A549 (cell line): ENCODE measurements at regions not wholly inside any gene's neighbourhood (a gene's known extent, or its start where the extent isn't known, plus 50 kb on each side); places are given as distances from the start of the nearest gene placed in this dataset.

Experiments used
- ATAC-seq, 2 experiments: fragments of 200-7000 bp in 1 of 2; fragments of >200 bp in 1 of 2; cut with Nextera tagmentation in 1 of 2; cut with Tn5 transposase in 1 of 2; 3 replicates each; pipeline versions ENCODE4 v1.8.0 to v1.9.1; 2018 to 2020; ENCODE audit warnings: mild to moderate bottlenecking in 1 of 2, moderate library complexity in 1 of 2
- CTCF ChIA-PET: fragments of 300-600 bp; sonication (Branson Sonifier 250); formaldehyde crosslinking; extraction: SDS; loops from one replicate; lab custom pipeline; 2021; ENCODE audit warnings: antibody characterized with exemption, inconsistent platforms; lab: Yijun Ruan, JAX
- POLR2A ChIA-PET: fragments of 350-600 bp; formaldehyde crosslinking; extraction: SDS; loops from one replicate; lab custom pipeline; 2021; ENCODE audit warnings: antibody characterized with exemption, inconsistent platforms; lab: Yijun Ruan, JAX
- DNase-seq, 2 experiments: peaks; one replicate each; pipeline versions ENCODE4 v3.0.0 to v3.0.0-alpha.2; 2011 to 2016; ENCODE audit warnings: low read depth in 1 of 2, low spot score in 1 of 2
- FAIRE-seq: peaks from 2 replicates; lab custom pipeline; 2011; peaks lifted over from hg19 to GRCh38; lab: Jason Lieb, UNC
- H3K27ac ChIP-seq, 2 experiments: fragments of >200 bp; sonication (Bioruptor Twin); formaldehyde crosslinking; 3 replicates each; pipeline ENCODE4 v1.5.1; 2016 to 2017
- H3K4me1 ChIP-seq: fragments of >200 bp; sonication (Bioruptor Twin); formaldehyde crosslinking; 3 replicates; pipeline ENCODE4 v1.6.1; 2016
- H3K4me2 ChIP-seq: fragments of >200 bp; sonication (Bioruptor Twin); formaldehyde crosslinking; 3 replicates; pipeline ENCODE4 v1.6.1; 2016
- H3K4me3 ChIP-seq: fragments of >200 bp; sonication (Bioruptor Twin); formaldehyde crosslinking; 3 replicates; pipeline ENCODE4 v1.5.1; 2016
- H3K9me3 ChIP-seq: fragments of >200 bp; sonication (Bioruptor Twin); formaldehyde crosslinking; 3 replicates; pipeline ENCODE4 v1.6.1; 2016
- ATOH8 ChIP-seq: fragments of 250-450 bp; sonication (Bioruptor Pico); IDR thresholded peaks from 2 replicates; pipeline ENCODE4 v1.5.0; 2020; ENCODE audit warnings: low read depth, mild to moderate bottlenecking, moderate library complexity
- E2F6 ChIP-seq: IDR thresholded peaks from 2 replicates; pipeline ENCODE4 v1.6.1; 2012; ENCODE audit warnings: low read depth, borderline replicate concordance
- ESRRA ChIP-seq: fragments of 150-350 bp; IDR thresholded peaks from 2 replicates; pipeline ENCODE4 v1.6.1; 2014; ENCODE audit warnings: mild to moderate bottlenecking, low read length, borderline replicate concordance
- FOSL2 ChIP-seq, 2 experiments: fragments of 450-650 bp in 1 of 2; fragments of >200 bp in 1 of 2; sonication (Bioruptor Twin) in 1 of 2; formaldehyde crosslinking; IDR thresholded peaks; 2 replicates each; pipeline versions ENCODE4 v1.5.0 to v1.6.1; 2016 to 2020; ENCODE audit warnings: mild to moderate bottlenecking in 1 of 2, moderate library complexity in 1 of 2
- GATA3 ChIP-seq: IDR thresholded peaks from 2 replicates; pipeline ENCODE4 v1.6.1; 2012; ENCODE audit warnings: borderline replicate concordance
- HDAC2 ChIP-seq: fragments of 200-600 bp; sonication (generic); IDR thresholded peaks from 2 replicates; pipeline ENCODE4 v1.6.1; 2016
- HEYL ChIP-seq: fragments of 250-450 bp; sonication (Bioruptor Pico); IDR thresholded peaks from 2 replicates; pipeline ENCODE4 v1.8.0; 2021; ENCODE audit warnings: mild to moderate bottlenecking, moderate library complexity
- HOXA7 ChIP-seq: fragments of 250-450 bp; sonication (Bioruptor Pico); IDR thresholded peaks from 2 replicates; pipeline ENCODE4 v1.5.0; 2020; ENCODE audit warnings: mild to moderate bottlenecking, moderate library complexity
- JUN ChIP-seq, 2 experiments: fragments of >200 bp; sonication (Bioruptor Twin); formaldehyde crosslinking; IDR thresholded peaks; 2 replicates in 1 of 2; 3 replicates in 1 of 2; pipeline ENCODE4 v1.6.1; 2016 to 2017
- JUNB ChIP-seq: fragments of >200 bp; sonication (Bioruptor Twin); formaldehyde crosslinking; IDR thresholded peaks from 2 replicates; pipeline ENCODE4 v1.6.1; 2016
- KDM1A ChIP-seq: fragments of 200-600 bp; sonication (generic); IDR thresholded peaks from 2 replicates; pipeline ENCODE4 v1.6.1; 2016; ENCODE audit warnings: low read depth, mild to moderate bottlenecking
- MAFK ChIP-seq: fragments of 450-650 bp; IDR thresholded peaks from 2 replicates; pipeline ENCODE4 v1.6.1; 2014; ENCODE audit not compliant: partially characterized antibody
- MAZ ChIP-seq: fragments of 150-350 bp; IDR thresholded peaks from 2 replicates; pipeline ENCODE4 v1.6.1; 2014; ENCODE audit warnings: antibody characterized with exemption, low read depth, low read length, borderline replicate concordance
- MYC ChIP-seq: IDR thresholded peaks from 2 replicates; pipeline ENCODE4 v1.6.1; 2012; ENCODE audit warnings: mild to moderate bottlenecking, inconsistent platforms, low read length, improper control_type of control experiment, borderline replicate concordance
- NFE2L2 ChIP-seq: fragments of 150-350 bp; conservative IDR thresholded peaks from 2 replicates; pipeline ENCODE4 v1.6.1; 2014; ENCODE audit warnings: low read length
- NR3C1 ChIP-seq: fragments of >200 bp; sonication (Bioruptor Twin); formaldehyde crosslinking; IDR thresholded peaks from 3 replicates; pipeline ENCODE4 v1.6.1; 2017
- PHF8 ChIP-seq: fragments of 200-600 bp; sonication (generic); IDR thresholded peaks from 2 replicates; pipeline ENCODE4 v1.6.1; 2016; ENCODE audit warnings: low read depth, mild to moderate bottlenecking, antibody characterized with exemption, moderate library complexity, borderline replicate concordance
- RARB ChIP-seq: fragments of 250-450 bp; sonication (Bioruptor Pico); IDR thresholded peaks from 2 replicates; pipeline ENCODE4 v1.8.0; 2021; ENCODE audit warnings: mild to moderate bottlenecking, moderate library complexity
- RCOR1 ChIP-seq: fragments of 150-350 bp; IDR thresholded peaks from 2 replicates; pipeline ENCODE4 v1.6.1; 2014; ENCODE audit warnings: antibody characterized with exemption, low read length, low read depth
- RNF2 ChIP-seq: fragments of 200-600 bp; sonication (generic); IDR thresholded peaks from 2 replicates; pipeline ENCODE4 v1.6.1; 2016; ENCODE audit warnings: low read depth, mild to moderate bottlenecking, antibody characterized with exemption, moderate library complexity, borderline replicate concordance
- SMC3 ChIP-seq: fragments of >200 bp; sonication (Bioruptor Twin); formaldehyde crosslinking; IDR thresholded peaks from 3 replicates; pipeline ENCODE4 v1.6.1; 2018; ENCODE audit warnings: inconsistent platforms
- SREBF2 ChIP-seq: fragments of 450-650 bp; IDR thresholded peaks from 2 replicates; pipeline ENCODE4 v1.6.1; 2014; ENCODE audit warnings: mild to moderate bottlenecking, moderate library complexity
- USF2 ChIP-seq: fragments of 450-650 bp; IDR thresholded peaks from 2 replicates; pipeline ENCODE4 v1.6.1; 2014; ENCODE audit warnings: antibody characterized with exemption
- WGBS: methylation state at CpG from one replicate; pipeline ENCODE4 v1.1.6; 2017; ENCODE audit errors: missing lambda C conversion rate; 5-methylcytosine and 5-hydroxymethylcytosine counted together
- TF ChIP-seq, protein P1 (sequence below): IDR thresholded peaks from 2 replicates; pipeline ENCODE4 v1.6.1; 2012
- TF ChIP-seq, protein P2 (sequence below): fragments of >200 bp; sonication (Bioruptor Twin); formaldehyde crosslinking; IDR thresholded peaks from 2 replicates; pipeline ENCODE4 v1.6.1; 2016
- TF ChIP-seq, protein P3 (sequence below): fragments of 150-350 bp; IDR thresholded peaks from 2 replicates; pipeline ENCODE4 v1.6.1; 2014; ENCODE audit warnings: low read depth, mild to moderate bottlenecking, low read length

DNA sequence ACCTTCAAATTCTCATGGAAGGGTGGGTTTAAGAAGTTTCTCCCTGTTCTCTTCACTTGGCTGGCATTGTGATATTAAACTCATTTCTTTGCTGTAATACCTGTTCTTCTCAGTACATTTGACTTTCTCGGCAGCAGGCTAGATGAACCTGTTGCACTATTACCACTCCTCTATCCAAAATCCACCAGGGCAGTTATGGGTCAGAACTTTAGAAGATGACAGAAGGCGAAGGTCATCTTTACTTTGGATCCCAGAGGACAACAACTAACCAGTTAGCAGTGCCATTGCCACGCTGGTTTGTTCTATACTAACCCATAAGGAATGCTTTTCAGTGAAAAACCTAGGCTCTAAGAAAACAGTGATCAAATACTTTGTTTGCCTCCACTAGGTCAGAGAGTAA is 901.0 kb downstream of the TSN start:
- H3K4me1 ChIP-seq = no peaks in the 10 kb centered on the region
- CTCF ChIA-PET = no interaction called here
- POLR2A ChIA-PET = no interaction called here
- TF ChIP-seq JUNB (no peak), HEYL (no peak), JUN (IDR thresholded peaks at IDR 0.05) (no peak), PHF8 (no peak), SREBF2 (no peak), MAZ (no peak), GATA3 (no peak), ESRRA (no peak), RCOR1 (no peak)
- TF ChIP-seq, all 56 proteins: peak for 0
- Histone ChIP-seq H3K27ac (no peak overlapping the region), H3K4me3 (no peak overlapping the region), H3K4me2 (no peak overlapping the region), H3K9me3 (no peaks in the 10 kb centered on the region)
- WGBS = 2% methylated on average over 3 of the region's 3 CpGs
- no peak for DNase-seq
- ATAC-seq = no peak
- FAIRE-seq = no peak

GRCh38 chr2:122660786-122661634 is 905.6 kb downstream of the TSN start:
- TF ChIP-seq RARB (CRISPR knock-in tag) = no peak
- TF ChIP-seq MYC = no peak
- TF ChIP-seq USF2 = no peak
- no peak for TF ChIP-seq ATOH8
- TF ChIP-seq SREBF2 = no peak
- no peak for TF ChIP-seq SMC3
- TF ChIP-seq, protein P1, sequence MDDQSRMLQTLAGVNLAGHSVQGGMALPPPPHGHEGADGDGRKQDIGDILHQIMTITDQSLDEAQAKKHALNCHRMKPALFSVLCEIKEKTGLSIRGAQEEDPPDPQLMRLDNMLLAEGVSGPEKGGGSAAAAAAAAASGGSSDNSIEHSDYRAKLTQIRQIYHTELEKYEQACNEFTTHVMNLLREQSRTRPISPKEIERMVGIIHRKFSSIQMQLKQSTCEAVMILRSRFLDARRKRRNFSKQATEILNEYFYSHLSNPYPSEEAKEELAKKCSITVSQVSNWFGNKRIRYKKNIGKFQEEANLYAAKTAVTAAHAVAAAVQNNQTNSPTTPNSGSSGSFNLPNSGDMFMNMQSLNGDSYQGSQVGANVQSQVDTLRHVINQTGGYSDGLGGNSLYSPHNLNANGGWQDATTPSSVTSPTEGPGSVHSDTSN = no peak
- TF ChIP-seq KDM1A = no peak
- no peak for TF ChIP-seq HDAC2
- TF ChIP-seq MAFK = no peak
- no peak for TF ChIP-seq NFE2L2
- no peak for TF ChIP-seq FOSL2 (IDR thresholded peaks at IDR 0.05)
- no peak for TF ChIP-seq FOSL2 (CRISPR knock-in tag; IDR thresholded peaks at IDR 0.05)
- no peak for TF ChIP-seq HOXA7 (CRISPR knock-in tag)
- TF ChIP-seq HEYL = no peak
- no peak for TF ChIP-seq NR3C1
- TF ChIP-seq, protein P2, sequence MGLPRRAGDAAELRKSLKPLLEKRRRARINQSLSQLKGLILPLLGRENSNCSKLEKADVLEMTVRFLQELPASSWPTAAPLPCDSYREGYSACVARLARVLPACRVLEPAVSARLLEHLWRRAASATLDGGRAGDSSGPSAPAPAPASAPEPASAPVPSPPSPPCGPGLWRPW = no peak
- TF ChIP-seq, all 56 proteins: peak for 0
- 28% methylated on average over 26 of the region's 30 CpGs for WGBS
- Histone ChIP-seq H3K9me3 (no peaks in the 10 kb centered on the region), H3K4me2 (no peak overlapping the region), H3K4me3 (no peak overlapping the region), H3K27ac (no peak overlapping the region), H3K4me1 (no peaks in the 10 kb centered on the region)
- ATAC-seq (no peak), FAIRE-seq (no peak), DNase-seq (no peak)
- CTCF ChIA-PET = interaction anchor here (0.6 kb wide), 1 partner anchor 696 kb away, joined by 3 read pairs; no protein-coding TSS in a partner anchor
- POLR2A ChIA-PET = no interaction called here

GRCh38 chr2:122663620-122664019 is 908.2 kb downstream of the TSN start:
- no peak overlapping the region for H3K27ac ChIP-seq
- H3K4me2 ChIP-seq = no peak overlapping the region
- WGBS = 10% methylated on average over 4 of the region's 4 CpGs
- H3K4me1 ChIP-seq = no peaks in the 10 kb centered on the region
- DNase-seq (no peak), ATAC-seq (no peak), FAIRE-seq (no peak)
- POLR2A ChIA-PET = no interaction called here
- H3K9me3 ChIP-seq = no peaks in the 10 kb centered on the region
- no peak overlapping the region for H3K4me3 ChIP-seq
- CTCF ChIA-PET = no interaction called here
- TF ChIP-seq E2F6 (no peak), RNF2 (no peak), SREBF2 (no peak), ATOH8 (no peak), JUNB (no peak)
- TF ChIP-seq, protein P3, sequence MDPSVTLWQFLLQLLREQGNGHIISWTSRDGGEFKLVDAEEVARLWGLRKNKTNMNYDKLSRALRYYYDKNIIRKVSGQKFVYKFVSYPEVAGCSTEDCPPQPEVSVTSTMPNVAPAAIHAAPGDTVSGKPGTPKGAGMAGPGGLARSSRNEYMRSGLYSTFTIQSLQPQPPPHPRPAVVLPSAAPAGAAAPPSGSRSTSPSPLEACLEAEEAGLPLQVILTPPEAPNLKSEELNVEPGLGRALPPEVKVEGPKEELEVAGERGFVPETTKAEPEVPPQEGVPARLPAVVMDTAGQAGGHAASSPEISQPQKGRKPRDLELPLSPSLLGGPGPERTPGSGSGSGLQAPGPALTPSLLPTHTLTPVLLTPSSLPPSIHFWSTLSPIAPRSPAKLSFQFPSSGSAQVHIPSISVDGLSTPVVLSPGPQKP = no peak
